Fibroblast of villous mesenchyme (primary cell): ENCODE measurements at regions not wholly inside any gene's neighbourhood (a gene's known extent, or its start where the extent isn't known, plus 50 kb on each side); places are given as distances from the start of the nearest gene placed in this dataset.

ENCODE experiments used
- DNase-seq: peaks from one replicate; pipeline ENCODE4 v3.0.0-alpha.2; 2010; ENCODE audit warnings: low read depth
- H3K4me3 ChIP-seq: 2 replicates; pipeline ENCODE4 v1.5.1; 2011; ENCODE audit warnings: low read depth, mild to moderate bottlenecking, low read length
- TF ChIP-seq, protein P1 (sequence below): IDR thresholded peaks from 2 replicates; pipeline ENCODE4 v1.5.1; 2012; ENCODE audit warnings: low read depth, mild to moderate bottlenecking, low read length; ENCODE audit not compliant: insufficient read depth

DNA sequence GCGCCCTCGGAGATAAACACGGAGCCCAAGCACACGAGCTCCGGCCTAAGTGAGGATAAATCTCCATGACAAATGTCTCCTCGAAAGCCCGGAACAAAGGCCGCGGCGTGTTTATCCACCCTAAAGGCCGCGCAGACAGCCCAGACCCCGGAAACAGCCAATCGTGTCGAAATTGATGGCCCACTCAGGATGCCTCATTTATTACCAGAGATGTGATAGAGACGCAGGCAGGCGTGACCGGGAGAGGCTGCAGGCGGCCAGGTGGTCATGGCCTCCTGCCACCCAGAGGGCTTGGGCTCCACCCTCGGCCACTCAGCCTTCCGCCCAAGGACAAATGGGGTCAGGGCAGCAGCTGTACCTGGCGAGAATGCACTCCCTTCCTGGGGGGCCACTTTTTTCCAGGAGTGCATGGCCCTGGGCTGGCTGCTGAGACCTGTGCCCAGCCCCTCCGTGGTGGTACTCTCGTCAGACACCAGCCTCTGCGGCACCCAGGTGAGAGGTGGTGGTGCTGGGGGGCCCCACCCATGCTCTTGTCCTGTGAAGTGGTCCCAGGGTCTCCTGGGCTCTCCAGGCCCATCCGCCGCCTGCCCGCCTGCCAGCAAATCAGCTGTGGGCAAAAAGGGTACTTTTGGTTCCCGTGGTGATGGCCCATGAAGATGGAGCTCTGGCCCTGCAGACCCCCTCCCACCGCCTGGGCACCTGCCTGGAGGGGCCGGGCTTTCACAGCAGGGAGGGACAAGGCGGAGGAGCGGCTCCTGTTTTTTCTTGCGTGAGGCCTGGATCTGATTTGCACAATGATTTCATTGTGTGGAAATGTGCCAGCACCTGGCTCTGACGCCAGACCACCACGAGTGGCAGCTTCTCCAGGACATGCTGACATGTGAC is 211.5 kb upstream of the C14orf180 start:
- H3K4me3 ChIP-seq: no peak overlapping the region
- no peak for DNase-seq
- TF ChIP-seq, protein P1, sequence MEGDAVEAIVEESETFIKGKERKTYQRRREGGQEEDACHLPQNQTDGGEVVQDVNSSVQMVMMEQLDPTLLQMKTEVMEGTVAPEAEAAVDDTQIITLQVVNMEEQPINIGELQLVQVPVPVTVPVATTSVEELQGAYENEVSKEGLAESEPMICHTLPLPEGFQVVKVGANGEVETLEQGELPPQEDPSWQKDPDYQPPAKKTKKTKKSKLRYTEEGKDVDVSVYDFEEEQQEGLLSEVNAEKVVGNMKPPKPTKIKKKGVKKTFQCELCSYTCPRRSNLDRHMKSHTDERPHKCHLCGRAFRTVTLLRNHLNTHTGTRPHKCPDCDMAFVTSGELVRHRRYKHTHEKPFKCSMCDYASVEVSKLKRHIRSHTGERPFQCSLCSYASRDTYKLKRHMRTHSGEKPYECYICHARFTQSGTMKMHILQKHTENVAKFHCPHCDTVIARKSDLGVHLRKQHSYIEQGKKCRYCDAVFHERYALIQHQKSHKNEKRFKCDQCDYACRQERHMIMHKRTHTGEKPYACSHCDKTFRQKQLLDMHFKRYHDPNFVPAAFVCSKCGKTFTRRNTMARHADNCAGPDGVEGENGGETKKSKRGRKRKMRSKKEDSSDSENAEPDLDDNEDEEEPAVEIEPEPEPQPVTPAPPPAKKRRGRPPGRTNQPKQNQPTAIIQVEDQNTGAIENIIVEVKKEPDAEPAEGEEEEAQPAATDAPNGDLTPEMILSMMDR: no peak

GRCh38 chr14:104368751-104369100 is 210.8 kb upstream of the C14orf180 start:
- TF ChIP-seq, protein P1: no peak
- DNase-seq: no peak
- H3K4me3 ChIP-seq: no peak overlapping the region

GRCh38 chr14:104369208-104369607 is 210.4 kb upstream of the C14orf180 start:
- no peak for DNase-seq
- TF ChIP-seq, protein P1: no peak
- no peak overlapping the region for H3K4me3 ChIP-seq

DNA sequence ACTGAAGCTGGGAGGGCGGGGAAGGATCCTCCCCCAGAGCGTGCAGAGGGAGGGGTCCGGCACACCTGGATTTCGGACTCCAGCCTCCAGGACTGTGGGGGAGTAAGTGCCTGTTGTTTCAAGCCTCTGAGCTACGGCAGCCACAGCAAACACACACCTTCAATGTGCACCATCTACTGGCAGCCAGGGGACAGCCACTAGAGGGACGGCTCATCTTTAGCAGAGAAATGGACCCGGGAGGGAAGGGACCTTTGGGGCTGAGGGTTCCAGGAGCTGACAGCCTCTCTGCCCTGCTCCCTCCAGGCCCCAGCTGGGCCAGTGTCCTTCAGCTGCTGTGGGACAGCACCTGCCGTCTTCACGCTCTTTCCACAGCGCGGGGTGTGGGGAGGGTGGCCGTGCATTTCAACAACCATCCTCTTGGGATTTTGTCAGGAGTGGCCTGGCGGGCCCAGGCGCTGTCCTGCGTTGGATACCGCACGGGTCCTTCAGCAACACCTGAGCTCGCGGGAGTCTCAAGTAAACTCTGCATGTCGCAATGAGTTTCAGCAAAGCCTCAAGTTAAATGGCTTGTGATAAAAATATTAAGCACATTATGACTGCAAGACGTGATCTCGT is 209.2 kb upstream of the C14orf180 start:
- no peak for DNase-seq

DNA sequence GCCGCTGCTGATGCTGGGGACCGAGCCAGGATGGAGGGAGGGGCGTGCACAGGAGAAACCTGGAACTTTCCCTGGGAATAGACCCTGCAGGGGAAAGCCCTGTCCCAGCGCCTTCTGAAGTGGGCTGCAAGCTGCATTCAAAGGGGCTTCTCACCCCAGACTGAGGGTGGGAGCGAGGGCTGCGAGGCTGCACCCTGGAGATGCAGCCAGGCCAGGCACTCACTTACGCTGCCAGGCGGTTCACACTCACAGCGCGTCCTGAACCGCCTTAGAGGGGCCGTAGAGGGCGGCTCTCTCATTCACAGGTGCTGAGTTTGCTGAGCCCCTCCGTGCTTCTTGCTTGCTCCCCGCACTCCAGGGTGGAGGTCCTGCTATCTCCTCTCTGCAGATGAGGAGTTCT is 208.5 kb upstream of the C14orf180 start:
- no peak overlapping the region for H3K4me3 ChIP-seq
- no peak for DNase-seq
- TF ChIP-seq, protein P1: no peak

More for the DNA sequence above, 209.2 kb upstream of the C14orf180 start:
- no peak overlapping the region for H3K4me3 ChIP-seq
- TF ChIP-seq, protein P1: no peak

GRCh38 chr14:104371917-104372316 is 207.6 kb upstream of the C14orf180 start:
- TF ChIP-seq, protein P1: no peak
- H3K4me3 ChIP-seq: no peak overlapping the region
- DNase-seq: no peak
